GM21737 (cell line): ENCODE measurements at regions not wholly inside any gene's neighbourhood (a gene's known extent, or its start where the extent isn't known, plus 50 kb on each side); places are given as distances from the start of the nearest gene placed in this dataset.
"Not testable (repeated sequence)": the region's sequence is repeated elsewhere in the genome, so short reads cannot be mapped to it uniquely, and the experiment has no call there.

Source experiments
- ATAC-seq: cut with Tn5 transposase; IDR thresholded peaks from one replicate; pipeline ENCODE4 v1.9.1; 2021; ENCODE audit warnings: mild to moderate bottlenecking, moderate library complexity; ENCODE audit not compliant: unreplicated experiment

DNA sequence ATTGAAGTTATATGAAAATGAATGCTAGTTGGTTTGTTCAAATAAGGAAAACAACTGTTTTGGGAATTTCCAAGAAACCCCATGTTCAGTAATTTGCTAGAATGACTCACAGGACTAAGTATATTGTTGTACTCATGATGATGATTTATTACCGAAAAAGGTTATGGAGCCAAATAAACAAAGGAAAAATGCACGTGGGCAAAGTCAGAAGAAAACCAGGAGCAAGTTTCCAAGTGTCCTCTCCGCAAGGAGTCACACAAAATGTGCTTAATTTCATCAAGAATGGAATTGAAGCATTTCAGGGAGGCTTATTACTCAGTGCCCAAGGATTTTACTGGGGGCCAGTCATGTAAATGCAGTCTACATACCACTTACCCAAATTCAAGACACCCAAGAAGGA is 1652.4 kb upstream of the TMEFF2 start:
- ATAC-seq: no peak

- no peak for ATAC-seq
These were observed 1650.9 kb upstream of the TMEFF2 start for GRCh38 chr2:193845604-193846003.

GRCh38 chr2:193843675-193844074 is 1648.9 kb upstream of the TMEFF2 start:
- no peak for ATAC-seq

- ATAC-seq: no peak
These were observed 1646.8 kb upstream of the TMEFF2 start for GRCh38 chr2:193841384-193842150.

DNA sequence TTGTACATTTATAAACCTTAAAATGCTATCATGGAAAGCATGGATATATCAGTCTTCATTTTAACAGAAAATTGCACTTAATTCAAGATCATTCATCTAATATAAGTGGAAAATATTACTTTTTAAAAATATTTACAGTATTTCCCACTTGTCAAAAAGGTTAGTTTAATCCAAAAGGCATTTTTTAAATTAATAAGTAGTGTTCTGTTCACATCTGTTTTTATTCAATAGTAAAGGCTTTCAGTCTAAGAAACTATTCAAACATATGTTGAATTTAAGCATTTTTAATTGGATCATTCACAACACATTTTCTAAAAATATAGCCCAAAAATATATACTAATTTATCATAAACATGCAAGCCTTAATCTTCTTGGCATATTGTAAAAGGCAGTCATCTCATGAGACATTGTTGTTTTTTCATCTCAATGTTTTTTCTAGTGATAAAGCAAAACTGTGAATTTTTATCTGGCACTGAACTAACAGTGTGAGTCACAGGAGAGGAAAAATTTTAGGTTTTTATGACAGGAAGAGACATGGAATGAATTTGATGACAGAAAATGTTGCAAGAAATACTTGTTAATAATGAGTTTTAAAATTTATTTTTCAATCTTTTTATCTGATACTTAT is 1642.5 kb upstream of the TMEFF2 start:
- ATAC-seq: no peak

GRCh38 chr2:193836424-193837006 is 1641.8 kb upstream of the TMEFF2 start:
- ATAC-seq: not testable (repeated sequence)

DNA sequence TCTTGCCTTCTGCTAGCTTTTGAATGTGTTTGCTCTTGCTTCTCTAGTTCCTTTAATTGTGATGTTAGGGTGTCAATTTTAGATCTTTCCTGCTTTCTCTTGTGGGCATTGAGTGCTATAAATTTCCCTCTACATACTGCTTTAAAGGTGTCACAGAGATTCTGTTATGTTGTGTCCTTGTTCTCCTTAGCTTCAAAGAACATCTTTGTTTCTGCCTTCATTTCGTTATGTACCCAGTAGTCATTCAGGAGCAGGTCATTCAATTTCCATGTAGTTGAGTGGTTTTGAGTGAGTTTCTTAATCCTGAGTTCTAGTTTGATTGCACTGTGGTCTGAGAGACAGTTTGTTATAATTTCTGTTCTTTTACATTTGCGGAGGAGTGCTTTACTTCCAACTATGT is 1639.2 kb upstream of the TMEFF2 start:
- ATAC-seq: not testable (repeated sequence)

DNA sequence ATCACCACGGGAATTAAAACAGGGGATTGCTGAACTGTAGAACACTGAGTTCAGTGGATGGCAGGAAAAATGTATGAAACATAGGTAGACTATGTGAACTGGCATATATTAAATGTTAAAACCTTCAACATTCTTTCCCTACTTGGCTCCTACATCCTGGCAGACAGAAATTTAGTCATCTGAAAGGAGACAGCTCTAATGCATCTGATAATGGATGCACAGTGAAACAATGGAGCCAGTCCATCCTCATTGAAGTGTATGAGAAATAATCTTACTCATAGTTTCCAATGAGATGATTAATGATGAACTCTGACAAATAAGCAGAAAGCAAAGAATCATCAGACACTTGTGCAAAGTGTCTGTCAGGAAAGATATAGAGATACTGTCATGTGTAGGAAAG is 1629.7 kb upstream of the TMEFF2 start:
- ATAC-seq: no peak

GRCh38 chr2:193818801-193819499 is 1624.2 kb upstream of the TMEFF2 start:
- no peak for ATAC-seq

- ATAC-seq: no peak
These were observed 1621.3 kb upstream of the TMEFF2 start for GRCh38 chr2:193816008-193816407.

GRCh38 chr2:193810533-193810932 is 1615.8 kb upstream of the TMEFF2 start:
- ATAC-seq: no peak

DNA sequence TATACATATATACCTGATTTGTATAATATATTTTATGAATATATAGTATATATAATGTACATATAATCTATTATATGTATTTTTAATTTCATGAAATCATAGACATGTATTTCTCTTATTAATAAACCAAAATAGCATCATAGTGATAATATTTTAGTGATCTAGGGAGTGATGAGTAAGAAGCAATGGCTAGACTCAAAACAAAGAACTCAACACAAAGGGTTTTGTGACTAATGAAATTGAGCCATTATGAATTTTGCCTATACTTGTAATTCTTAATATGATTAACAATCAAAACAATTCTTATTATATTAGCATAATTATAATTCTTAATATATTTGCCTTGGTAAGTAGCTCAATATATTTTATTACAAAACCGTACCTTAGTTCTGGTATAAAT is 1614.1 kb upstream of the TMEFF2 start:
- no peak for ATAC-seq

GRCh38 chr2:193806088-193806774 is 1611.5 kb upstream of the TMEFF2 start:
- ATAC-seq: no peak

DNA sequence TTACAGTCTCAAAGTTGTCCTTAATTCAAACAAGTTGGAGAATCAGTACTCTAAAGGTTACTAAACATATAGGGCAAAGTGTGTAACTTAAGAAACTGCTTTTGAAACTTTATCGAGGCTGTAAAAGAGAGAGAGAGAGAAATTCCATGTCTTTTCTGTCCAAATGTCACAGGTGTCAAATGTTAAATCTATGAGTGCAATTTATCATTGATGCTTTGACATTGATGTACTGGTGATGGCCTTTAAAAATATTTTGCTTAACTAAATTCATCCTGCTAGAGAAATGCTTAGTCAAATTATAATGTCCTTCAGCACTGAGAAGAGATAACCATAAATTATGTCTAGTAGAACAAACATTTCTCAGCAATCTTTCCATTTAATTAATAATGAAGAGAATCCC is 1602.1 kb upstream of the TMEFF2 start:
- ATAC-seq: no peak

- ATAC-seq: no peak
These were observed 1599.2 kb upstream of the TMEFF2 start for GRCh38 chr2:193793914-193794313.

DNA sequence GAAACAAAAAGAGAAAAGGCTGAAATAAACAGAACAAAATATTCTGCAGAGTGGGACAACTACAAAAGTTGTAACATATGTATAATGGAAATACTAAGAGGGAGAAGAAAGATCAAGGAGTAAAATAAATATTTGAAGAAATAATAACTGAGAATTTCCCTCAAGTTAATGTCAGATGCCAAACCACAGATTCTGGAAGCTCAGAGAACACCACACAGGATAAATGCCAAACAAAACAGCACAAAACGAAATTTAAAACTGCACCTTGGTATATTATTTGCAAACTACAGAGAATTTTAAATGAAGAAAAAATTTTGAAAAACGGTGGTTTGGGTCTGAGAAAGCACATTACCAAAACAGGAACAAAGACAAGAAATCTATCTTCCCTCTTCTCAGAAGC is 1588.9 kb upstream of the TMEFF2 start:
- no peak for ATAC-seq

- no peak for ATAC-seq
These were observed 1583.6 kb upstream of the TMEFF2 start for GRCh38 chr2:193778293-193778692.

GRCh38 chr2:193776988-193777387 is 1582.3 kb upstream of the TMEFF2 start:
- no peak for ATAC-seq

DNA sequence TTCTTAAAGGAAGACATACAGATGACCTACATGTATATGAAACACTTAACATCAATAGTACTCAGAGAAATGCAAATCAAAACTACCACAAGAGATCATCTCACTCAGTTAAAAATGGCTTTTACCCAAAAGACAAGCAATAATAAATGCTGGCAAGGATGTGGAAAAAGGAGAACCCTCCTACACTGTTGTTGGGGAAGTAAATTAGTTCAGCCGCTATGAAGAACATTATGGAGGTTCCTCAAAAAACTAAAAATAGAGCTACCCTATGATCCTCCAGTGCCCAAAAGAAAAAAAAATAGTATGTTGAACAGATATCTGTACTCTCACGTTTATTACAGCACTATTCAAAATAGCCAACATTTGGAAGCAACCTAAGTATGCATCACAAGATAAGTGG is 1579.4 kb upstream of the TMEFF2 start:
- no peak for ATAC-seq

- no peak for ATAC-seq
These were observed 1556.6 kb upstream of the TMEFF2 start for GRCh38 chr2:193751299-193751698.

DNA sequence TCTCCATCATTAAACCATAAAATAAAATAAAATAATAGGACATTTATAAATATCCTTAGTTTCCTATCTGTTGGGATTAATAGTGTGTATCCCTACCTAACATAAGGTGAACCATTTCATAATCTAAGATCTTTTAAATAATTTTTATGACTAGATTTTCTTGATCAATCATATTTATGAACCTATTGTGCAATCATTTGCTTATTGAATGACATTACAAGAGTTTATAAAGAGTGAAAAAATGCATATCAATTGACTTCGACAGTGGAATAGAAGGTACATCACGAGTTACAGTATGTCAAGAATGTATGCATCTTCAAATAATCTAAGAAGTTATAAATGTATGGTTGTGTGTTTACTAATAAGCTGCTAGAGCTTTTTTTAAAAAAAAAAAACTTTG is 1554.8 kb upstream of the TMEFF2 start:
- no peak for ATAC-seq
